GM21825 (cell line): ENCODE measurements at regions not wholly inside any gene's neighbourhood (a gene's known extent, or its start where the extent isn't known, plus 50 kb on each side); places are given as distances from the start of the nearest gene placed in this dataset.
A peak's percentile ranks its signal among the peaks of the same experiment; 100 is the strongest.
"Not testable (repeated sequence)": the region's sequence is repeated elsewhere in the genome, so short reads cannot be mapped to it uniquely, and the experiment has no call there.

Source experiments
- ATAC-seq: cut with Tn5 transposase; IDR thresholded peaks from one replicate; pipeline ENCODE4 v1.9.1; 2021; ENCODE audit warnings: mild to moderate bottlenecking, moderate library complexity; ENCODE audit not compliant: unreplicated experiment

DNA sequence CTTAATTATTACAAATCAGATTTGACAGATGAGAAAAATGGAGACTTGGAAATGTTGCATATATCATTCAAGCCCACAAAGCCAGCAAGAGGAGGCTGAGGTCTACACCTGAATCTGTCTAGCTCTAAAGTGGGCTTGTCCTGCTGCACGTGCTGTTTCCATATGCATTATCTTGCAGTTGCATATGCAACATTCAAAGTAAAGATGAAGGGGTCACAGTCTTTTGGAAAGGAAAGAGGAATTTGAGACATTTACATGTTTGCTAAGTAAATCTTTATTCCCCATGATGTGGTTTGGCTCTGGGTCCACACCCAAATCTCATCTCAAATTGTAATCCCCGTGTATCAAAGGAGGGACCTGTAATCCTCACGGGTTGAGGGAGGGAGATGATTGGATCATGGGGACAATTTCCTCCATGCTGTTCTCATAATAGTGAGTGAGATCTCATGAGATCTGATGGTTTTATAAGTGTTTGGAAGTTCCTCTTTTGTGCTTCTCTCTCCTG lies 98.3 kb downstream of the BACH1 start:
- no peak for ATAC-seq

DNA sequence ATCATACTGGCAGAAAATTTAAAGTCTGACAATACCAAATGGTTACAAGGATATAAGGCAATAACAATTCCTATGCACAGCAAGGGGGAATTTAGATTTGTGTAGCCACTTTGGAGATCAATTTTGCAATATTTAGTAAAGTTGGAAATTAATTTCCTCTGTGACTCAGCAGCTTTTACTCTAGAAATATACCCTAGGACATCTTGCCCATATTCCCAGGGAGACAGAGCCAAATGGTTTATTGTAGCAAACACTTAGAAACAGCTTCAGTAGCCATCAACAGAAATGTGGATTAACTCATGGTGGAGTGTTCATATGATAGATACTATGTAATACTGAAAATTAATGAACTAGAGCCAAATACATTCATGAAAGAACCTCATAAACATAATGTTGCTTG lies 104.6 kb downstream of the BACH1 start:
- no peak for ATAC-seq

DNA sequence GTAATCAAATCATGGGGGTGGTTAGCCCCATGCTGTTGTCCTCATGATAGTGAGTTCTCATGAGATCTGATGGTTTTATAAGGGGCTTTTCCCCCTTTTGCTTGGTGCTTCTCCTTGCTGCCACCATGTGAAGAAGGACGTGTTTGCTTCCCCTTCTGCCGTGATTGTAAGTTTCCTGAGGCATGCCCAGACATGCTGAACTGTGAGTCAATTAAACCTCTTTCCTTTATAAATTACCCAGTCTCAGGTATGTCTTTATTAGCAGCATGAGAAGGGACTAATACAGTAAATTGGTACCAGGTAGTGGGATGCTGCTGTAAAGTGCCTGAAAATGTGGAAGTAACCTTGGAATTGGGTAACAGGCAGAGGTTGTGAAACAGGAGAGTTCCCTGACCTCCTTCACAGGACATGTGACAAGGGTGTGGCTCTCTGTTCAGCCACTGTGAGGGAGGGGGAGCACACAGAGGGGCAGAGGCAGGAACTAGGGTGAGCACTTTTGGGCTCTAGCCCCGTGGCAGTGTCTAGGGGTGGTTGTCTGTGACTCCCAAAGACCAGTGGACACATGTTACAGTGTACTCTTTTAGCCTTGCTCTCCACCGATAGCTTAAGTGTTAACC lies 105.3 kb downstream of the BACH1 start:
- no peak for ATAC-seq

DNA sequence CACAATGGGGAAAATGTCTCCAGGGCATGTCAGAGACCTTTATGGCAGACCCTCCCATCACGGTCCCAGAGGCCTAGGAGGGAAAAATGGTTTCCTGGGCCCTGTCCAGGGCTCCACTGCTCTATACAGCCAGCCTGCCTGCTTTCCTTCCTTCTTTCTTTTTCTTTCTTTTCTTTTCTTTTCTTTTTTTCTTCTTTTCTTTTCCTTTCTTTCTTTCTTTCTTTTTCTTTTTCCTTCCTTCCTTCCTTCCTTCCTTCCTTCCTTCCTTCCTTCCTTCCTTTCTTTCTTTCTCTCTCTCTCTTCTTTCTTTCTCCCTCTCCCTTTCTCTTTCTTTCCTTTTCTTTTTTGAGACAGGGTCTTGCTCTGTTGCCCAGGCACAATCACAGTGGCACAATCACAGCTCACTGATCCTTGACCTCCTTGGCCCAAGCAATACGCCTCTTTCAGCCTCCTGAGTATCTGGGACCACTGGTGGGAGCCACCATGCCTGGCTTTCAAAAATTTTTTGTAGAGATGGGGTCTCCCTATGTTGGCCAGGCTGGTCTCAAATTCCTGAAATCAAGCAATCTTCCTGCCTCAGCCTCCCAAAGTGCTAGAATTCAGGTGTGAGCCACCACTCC lies 106.9 kb downstream of the BACH1 start:
- no peak for ATAC-seq

DNA sequence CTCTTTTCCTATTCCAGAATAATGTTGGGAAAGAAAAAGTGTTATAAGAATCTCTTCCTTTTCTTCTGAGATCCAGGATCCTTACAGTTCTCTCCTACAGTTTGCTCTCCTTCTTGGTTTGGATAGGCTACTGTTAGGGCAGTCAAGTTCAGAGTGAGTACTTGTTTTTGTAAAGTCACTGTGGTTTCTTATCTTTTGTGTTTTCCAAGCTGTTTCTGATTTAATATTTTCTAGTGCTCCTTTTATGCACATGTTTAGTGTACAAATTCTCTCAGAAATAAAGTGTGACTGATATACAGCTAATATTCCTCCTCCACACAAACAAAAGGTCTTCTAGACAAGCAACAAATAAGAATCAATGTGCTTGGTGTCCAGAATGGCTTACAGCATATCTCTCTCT lies 107.7 kb downstream of the BACH1 start:
- ATAC-seq: no peak

DNA sequence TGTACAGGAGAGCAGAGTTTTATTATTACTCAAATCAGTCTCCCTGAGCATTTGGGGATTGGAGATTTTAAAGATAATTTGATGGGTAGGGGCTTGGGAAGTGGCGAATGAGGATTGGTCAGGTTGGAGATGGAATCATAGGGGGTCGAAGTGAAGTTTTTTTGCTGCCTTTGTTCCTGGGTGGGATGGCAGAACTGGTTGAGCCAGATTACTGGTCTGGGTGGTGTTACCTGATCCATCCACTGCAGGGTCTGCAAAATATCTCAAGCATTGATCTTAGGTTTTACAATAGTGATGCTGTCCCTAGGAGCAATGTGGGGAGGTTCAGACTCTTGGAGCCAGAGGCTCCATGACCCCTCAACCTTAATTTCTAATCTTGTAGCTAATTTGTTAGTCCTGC lies 108.8 kb downstream of the BACH1 start:
- no peak for ATAC-seq

DNA sequence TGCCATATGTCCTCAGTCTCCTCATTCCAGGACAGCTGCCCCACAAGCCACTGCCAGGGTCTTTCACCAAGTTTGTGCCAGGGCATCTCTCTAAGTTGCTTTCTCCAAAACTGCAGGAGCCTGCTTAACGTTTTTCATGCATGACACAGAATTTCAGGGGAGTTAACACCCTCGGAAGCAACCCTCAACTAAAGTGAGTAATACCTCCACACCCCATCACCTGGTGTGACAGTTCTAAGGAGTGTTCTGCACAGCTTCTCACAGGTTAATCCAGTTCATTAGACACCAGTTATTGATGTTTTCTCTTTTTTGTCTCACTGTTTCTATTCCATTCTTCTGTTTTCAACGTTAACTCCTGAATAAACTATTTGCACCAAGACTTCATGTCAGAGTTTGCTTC lies 115.0 kb downstream of the BACH1 start:
- ATAC-seq: no peak

DNA sequence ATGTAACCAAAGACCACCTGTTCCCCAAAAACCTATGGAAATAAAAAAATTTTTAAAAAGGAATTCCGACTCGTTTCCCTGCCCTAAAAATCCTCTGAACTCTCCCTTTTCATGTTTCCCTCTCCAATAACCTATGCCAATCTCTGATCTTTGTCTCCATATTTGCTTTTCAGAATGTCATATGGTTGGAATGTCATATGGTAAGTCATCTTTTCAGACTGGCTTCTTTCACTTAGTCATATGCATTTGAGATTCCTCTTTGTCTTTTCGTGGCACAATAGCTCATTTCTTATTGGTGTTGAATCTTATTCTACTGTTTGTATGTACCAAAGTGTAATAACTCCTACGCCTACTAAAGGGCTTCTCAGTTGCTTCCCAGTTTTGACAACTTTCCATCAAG lies 117.5 kb downstream of the BACH1 start:
- no peak for ATAC-seq

DNA sequence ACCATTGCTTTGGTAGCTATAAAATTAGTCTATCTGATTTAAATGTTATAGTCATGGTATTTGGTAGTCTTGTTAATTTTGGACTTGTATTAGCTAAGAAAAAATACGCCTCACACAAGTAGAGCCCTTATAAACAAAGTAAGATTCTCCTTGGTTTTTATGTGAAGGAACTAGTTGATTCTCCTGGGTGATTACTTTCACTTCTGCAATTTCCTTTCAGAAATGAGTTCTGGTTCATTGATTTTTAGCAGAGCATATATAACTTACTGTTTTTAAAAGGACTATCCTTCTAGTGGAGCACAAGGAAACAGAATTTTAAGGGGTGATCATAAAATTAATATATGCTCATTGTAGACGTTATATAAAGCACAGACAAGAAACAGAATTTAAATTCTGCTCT lies 120.1 kb downstream of the BACH1 start:
- peak; percentile 84 for ATAC-seq

DNA sequence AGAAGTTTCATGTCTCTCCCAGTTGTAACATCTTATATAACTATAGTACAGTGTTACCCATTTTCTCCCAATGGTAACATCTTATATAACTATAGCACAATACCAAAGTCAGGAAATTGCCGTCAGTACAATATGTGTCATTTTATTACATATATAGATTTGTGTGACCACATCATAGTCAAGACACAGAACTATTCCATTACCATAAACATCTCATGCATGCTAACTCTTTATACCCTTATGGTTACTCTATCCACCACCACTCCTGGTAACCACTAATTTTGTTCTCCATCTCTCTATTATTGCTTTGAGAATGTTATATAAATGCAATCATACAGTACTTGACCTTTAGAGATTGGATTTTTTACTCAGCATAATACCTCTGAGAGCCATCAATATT lies 120.7 kb downstream of the BACH1 start:
- ATAC-seq: no peak

DNA sequence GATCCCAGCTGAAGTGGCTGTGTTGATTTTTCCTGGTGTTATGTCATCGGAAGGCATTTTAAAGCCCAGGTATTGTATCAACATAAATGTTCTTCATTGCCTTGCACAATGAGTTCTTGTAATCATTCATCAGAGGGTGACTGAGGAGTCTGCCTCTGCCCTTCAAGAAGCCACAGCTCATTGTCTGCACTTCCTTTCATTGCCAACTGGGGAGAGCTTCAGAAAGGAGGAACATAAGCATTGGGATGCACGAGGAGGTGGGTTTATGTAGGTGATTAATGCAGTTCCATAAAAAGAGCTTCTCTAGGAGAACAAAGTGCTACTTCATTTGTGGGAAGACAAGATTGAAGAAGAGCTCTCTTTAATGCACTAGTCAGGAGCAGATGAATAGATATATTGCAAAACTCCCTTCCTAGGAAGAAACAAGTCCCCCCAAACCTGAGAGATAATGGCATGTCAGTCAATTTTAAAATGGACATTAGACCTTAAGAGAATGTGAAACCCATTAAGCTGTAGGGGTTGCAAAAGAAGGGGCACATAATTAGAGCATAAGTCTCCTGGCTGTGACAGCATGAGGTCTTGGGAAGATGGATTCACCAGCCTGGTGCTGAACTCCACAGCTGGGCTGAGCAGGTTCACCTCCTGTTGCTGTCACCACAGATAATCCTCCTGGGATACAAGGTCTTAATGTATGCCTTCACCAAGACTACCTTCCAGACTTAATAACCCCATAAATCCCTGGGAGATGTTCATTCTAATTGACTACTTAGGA lies 124.6 kb downstream of the BACH1 start:
- no peak for ATAC-seq

DNA sequence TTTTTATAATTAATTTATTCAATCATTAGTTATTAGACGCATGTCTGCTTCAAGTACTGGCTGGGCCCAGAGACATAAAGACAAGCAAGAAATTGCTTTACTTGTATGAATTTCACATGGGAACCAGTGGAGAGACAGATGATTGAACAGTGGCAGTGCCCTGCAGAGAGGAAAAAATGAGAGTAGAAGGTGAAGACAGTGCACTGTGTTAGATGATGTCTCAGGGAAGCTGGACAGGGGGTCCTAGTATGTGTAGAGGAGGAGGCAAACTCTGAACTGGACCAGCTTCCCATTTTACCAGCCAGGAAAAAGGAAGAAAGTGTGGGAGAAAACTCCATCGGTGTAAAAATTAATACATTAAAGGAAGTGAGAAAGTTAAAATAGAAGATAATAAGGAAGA lies 126.0 kb downstream of the BACH1 start:
- ATAC-seq: no peak

DNA sequence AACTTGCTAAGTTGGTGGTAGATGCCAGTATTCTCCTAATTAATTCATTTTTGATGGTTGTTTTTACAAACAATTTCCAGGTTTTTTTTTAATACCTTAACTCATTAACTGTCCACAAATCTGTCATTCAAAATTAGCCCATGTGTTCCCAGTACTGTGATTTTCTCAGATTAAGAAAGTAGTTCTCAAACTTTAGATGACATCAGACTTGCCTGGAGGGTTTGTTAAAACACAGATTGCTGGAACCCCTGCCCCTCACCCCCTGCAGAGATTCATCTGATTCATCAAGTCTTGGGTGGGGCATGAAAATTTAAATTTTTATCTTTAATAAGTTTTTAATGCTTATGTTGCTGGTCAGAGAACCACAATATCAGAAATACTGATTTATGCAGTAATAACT lies 130.5 kb downstream of the BACH1 start:
- ATAC-seq: no peak

DNA sequence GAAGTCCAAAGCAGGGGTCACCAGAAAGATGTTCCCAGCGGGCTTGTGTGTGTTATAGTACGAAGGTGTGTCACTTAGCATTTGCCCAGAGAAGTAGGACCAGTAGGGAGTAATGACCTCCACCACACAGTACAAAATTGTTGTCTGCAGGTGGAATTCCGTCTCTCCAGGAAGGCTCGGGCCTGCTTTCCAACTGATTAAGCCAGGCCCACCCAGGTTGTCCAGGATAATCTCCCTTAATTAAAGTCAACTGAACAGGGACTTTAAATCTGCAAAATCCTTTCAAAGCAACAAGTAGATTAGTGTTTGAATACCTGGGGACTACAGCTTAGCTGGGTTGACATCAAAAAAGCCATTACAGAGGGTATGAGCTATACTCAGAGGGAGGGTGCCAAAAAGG lies 131.3 kb downstream of the BACH1 start:
- no peak for ATAC-seq

DNA sequence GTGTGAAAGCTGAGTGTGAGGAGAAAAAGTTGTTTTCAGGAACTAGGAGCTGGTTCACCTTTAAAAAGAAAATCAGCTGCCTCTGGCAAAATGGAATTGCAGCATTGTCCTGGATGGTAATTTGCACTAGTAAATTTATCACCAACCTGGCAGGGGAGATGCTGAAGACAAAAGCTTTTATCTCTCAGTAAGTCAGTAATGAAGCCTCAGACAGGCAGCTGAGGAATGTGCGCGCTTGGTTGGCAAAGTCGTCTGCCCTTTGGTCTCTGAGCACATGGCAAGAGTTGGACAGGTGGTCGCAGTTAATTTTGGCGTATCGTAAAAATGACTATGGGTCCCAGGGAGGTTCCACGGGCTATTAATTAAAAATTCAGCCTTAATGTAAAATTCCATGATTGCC lies 131.9 kb downstream of the BACH1 start:
- no peak for ATAC-seq

DNA sequence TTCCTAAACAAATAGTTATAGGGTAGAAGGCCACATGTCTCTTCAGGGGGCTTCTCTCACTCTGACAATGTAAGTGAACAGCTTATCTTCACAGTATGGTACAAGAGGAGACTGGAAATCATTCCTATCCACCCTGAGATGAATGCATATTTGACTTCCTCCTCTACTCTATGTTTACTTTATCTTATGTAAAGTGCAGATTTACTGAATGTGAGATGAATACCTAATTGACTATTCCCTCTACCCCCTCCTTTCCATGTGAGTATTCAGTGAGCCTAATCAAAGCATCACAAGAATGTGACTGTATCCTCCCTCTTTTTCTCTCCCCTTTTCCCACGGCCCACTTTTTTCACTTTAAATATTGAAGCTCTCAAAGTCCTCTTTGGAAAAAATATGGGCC lies 132.5 kb downstream of the BACH1 start:
- ATAC-seq: no peak

DNA sequence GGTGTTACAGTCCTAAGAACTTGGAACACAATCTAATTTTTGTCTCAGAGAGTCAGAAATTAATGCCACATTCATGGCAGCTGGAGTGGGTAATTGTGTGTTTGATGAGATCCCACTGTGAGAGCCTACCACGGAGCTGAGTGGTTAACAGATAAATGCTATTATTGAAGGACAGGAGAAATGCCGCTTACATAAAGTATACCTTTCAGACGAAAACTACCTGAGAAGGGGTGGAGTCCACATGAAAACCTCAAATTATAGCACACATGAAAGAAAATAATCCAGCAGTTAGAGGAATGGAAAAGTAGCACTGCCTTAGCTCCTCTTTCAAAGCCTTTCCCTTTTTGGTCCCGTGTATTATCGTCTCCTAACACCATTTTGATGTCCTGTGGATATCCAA lies 133.0 kb downstream of the BACH1 start:
- no peak for ATAC-seq

DNA sequence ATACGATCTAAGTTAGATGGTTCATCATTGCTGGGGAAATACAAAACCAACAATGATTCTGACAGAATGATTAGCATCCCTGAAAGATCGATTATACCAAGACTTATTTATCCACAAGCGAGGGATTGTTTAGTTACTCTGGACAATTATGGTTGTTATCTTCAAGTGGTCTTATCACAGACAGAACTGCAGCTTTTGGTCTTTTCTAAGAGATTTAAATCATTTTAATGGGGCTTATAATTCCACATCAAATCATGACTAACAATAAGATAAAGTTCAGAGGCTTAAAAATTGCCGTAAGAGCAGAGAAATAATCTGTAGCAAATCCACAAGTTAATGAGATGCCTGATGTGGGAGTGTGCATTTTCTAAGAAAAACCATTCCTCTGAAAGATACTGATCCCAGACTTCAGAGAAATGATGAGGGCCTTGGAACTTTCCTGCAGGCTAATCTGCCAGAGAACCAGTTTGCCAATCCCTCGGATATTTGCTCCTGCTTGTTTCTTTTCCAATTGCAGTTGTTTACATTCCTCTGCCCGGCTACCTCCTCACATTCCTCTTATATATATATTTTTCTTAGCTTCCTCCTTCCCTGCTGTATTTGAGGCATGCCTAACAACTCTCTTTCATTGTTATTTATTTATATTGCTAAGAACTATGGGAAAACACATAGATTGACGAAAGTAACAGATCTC lies 134.8 kb downstream of the BACH1 start:
- no peak for ATAC-seq

DNA sequence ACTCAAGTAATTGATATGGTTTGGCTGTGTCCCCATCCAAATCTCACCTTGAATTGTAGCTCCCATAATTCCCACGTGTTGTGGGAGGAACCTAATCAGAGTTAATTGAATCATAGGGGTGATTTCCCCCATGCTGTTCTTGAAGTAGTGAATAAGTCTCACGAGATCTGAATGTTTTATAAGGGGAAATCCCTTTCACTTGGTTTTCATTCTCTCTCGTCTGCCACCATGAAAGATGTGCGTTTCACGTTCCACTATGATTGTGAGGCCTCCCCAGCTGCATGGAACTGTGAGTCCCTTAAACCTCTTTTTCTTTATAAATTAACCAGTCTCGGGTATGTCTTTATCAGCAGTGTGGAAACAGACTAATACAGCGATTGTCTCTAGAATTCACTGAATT lies 135.4 kb downstream of the BACH1 start:
- ATAC-seq: no peak

DNA sequence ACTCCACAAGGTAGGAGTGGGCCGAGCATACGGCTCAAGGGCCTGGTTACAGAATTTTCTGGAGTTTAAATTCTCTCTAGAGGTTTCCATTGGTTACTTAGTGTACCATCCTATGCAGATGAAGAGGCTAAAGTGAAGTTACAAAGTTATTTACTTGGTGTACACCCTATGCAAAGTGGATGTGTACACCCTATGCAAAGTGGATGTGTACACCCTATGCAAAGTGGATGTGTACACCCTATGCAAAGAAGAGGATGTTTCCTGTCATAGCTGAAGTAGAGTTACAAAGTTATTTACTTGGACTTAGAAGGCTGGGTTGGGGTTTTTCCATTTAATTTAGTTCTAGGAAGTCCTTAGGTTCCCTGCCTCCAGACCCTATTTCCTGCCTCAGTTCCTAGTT lies 136.3 kb downstream of the BACH1 start:
- not testable (repeated sequence) for ATAC-seq

DNA sequence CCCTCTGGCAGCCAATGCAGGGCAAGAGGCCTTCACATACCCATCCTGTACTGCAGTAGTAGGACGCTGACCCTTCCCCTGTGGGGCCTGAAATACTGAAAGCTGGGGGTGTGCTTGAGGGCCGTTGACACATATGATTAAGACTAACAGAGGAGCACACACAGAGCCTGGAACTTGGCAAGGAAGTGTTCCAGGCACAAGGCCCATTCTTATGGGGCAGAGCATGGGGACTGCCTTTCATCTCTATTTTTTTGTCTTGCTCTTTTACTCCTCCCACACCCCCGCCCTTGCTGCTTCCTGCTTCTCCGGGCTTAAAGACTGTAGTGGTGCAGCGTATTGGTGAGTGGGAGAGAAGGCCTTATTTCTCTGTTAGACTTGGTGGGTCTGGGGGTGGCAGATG lies 137.4 kb downstream of the BACH1 start:
- no peak for ATAC-seq

DNA sequence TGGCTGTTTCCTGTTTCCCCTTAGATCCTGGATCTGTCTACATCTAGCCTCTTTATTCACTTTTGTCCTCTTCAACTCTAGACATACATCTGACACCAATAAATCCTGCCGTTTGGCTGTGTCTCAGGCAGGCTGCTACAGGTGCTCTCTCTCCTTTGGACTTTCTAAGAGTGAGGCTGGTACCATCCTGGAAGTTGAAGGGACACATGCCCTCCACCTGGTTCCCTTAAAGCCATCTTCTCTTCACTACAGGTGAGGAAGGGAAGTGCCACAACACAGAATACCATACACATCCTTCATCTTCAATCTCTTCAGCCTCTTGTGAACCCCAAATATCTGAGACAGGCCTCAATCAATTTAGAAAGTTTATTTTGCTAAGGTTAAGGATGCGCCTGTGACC lies 137.9 kb downstream of the BACH1 start:
- ATAC-seq: no peak
